ENCODE measurements at regions not wholly inside any gene's neighbourhood (a gene's known extent, or its start where the extent isn't known, plus 50 kb on each side); places are given as distances from the start of the nearest gene placed in this dataset.

DNA sequence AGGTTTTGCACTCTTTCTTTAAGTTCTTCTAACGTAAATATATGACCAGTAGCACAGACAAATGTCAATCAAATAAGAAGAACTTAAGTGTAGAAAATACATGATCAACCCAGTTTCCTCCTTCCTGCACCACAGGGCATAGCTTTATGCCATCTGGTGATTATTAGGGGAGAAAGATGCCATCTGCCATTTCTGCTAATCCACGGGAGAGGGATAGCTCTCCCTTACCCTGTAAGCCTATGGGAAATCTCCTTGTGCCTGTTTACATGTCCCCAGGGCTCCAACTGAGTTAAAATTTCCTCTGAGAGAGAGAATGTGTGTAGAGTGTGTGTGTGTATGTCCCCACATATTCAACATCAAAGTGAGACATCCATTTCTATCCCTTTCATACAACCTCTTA lies 135.9 kb downstream of the RSL24D1 start:
- H3K9me2 ChIP-seq (replicated peaks; ENCODE audit: insufficient read depth, low read length): no peaks in the 10 kb centered on the region
- H3K4me3 ChIP-seq (ENCODE audit: low read length): no peak overlapping the region

DNA sequence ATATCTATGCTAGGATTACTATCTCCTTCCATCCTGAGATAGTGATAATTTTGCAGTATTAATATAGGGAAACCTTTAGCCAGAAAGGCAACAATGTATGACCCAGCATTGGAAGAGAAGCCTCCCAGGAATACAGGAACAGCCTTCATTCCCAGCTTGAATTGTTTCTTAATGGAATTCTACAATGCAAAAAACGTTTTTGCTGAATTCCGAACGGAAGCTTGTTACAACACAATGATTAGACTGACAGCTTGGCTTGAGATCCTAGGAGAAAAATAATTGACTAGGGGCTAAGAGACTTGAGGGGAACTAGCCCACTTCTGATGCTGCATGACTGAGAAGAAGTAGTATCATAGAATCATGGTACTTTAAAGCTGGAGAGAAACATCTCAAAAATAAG lies 140.2 kb downstream of the RSL24D1 start:
- Histone ChIP-seq H3K4me1 (ENCODE audit: low read length) (no peaks in the 10 kb centered on the region), H3K27ac (ENCODE audit: low read length) (no peak overlapping the region), H2AFZ (ENCODE audit: low read length) (no peak overlapping the region), H3K79me2 (ENCODE audit: low read length) (no peaks in the 10 kb centered on the region), H3K36me3 (ENCODE audit: insufficient read depth, low read length) (no peaks in the 10 kb centered on the region), H3K9me3 (ENCODE audit: low read length) (no peaks in the 10 kb centered on the region), H3K27me3 (ENCODE audit: low read length) (no peaks in the 10 kb centered on the region), H3K4me2 (ENCODE audit: low read depth, low read length, poor library complexity, severe bottlenecking) (no peak overlapping the region), H3K9ac (ENCODE audit: low read length) (no peak overlapping the region), H4K20me1 (ENCODE audit: insufficient read depth, low read depth, low read length) (no peaks in the 10 kb centered on the region), H3K4me3 (ENCODE audit: low read length) (no peak overlapping the region), H3K9me2 (replicated peaks; ENCODE audit: insufficient read depth, low read length) (no peaks in the 10 kb centered on the region)
- DNase-seq: no peak

More for the DNA sequence above, 135.9 kb downstream of the RSL24D1 start:
- Histone ChIP-seq H3K4me1 (ENCODE audit: low read length) (no peaks in the 10 kb centered on the region), H4K20me1 (ENCODE audit: insufficient read depth, low read depth, low read length) (no peaks in the 10 kb centered on the region), H3K9me3 (ENCODE audit: low read length) (no peaks in the 10 kb centered on the region), H3K27ac (ENCODE audit: low read length) (no peak overlapping the region), H3K27me3 (ENCODE audit: low read length) (no peaks in the 10 kb centered on the region), H2AFZ (ENCODE audit: low read length) (no peak overlapping the region), H3K9ac (ENCODE audit: low read length) (no peak overlapping the region), H3K4me2 (ENCODE audit: low read depth, low read length, poor library complexity, severe bottlenecking) (no peak overlapping the region), H3K36me3 (ENCODE audit: insufficient read depth, low read length) (no peaks in the 10 kb centered on the region), H3K79me2 (ENCODE audit: low read length) (no peaks in the 10 kb centered on the region)
- no peak for DNase-seq

DNA sequence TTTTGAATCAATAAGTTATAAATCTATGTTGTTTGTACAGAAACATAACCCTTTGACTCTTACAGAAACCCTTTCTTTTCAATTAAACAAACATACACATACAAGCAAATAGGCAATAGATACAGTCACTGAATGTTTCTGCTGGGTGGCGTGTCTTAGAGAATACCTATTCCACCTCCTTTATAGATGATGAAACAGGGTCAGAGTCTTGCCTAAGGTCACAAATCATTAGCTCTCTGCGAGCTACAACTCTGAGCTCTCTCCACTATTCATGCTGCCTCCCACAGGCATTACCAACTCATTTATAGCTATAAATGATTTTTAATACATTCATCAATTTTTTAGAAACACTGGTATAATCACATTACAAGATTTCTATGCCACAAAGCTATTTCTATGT lies 152.6 kb downstream of the RSL24D1 start:
- no peaks in the 10 kb centered on the region for H3K27me3 ChIP-seq (ENCODE audit: low read length)
- no peaks in the 10 kb centered on the region for H3K9me3 ChIP-seq (ENCODE audit: low read length)
- H3K27ac ChIP-seq (ENCODE audit: low read length): no peak overlapping the region
- H3K4me2 ChIP-seq (ENCODE audit: low read depth, low read length, poor library complexity, severe bottlenecking): no peak overlapping the region
- no peaks in the 10 kb centered on the region for H4K20me1 ChIP-seq (ENCODE audit: insufficient read depth, low read depth, low read length)
- no peak overlapping the region for H3K4me3 ChIP-seq (ENCODE audit: low read length)
- no peak for DNase-seq
- no peaks in the 10 kb centered on the region for H3K9me2 ChIP-seq (replicated peaks; ENCODE audit: insufficient read depth, low read length)
- no peak overlapping the region for H3K9ac ChIP-seq (ENCODE audit: low read length)
- no peaks in the 10 kb centered on the region for H3K79me2 ChIP-seq (ENCODE audit: low read length)
- no peaks in the 10 kb centered on the region for H3K4me1 ChIP-seq (ENCODE audit: low read length)
- no peaks in the 10 kb centered on the region for H3K36me3 ChIP-seq (ENCODE audit: insufficient read depth, low read length)
- no peak overlapping the region for H2AFZ ChIP-seq (ENCODE audit: low read length)

DNA sequence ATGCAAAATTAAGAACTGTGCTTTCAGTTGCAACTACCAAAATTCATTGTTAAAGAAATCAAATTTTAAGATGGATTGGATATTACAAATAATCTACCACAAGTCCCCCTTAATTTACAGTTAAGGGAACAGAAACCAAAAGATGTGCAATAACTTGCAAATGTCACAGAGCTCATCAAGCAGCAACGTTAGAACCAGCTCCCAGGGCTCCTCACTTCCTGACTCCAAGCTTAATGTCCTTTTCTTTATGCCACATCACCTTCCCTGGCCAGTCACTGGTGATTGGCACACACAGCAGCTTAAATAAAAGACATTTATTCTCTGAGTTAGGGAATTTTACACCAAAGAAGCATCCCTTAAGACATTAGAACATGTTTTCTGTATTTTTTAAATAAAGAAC lies 159.7 kb downstream of the RSL24D1 start:
- Histone ChIP-seq H3K9ac (ENCODE audit: low read length) (no peak overlapping the region), H2AFZ (ENCODE audit: low read length) (no peak overlapping the region), H3K4me2 (ENCODE audit: low read depth, low read length, poor library complexity, severe bottlenecking) (no peak overlapping the region), H3K9me3 (ENCODE audit: low read length) (no peaks in the 10 kb centered on the region), H3K27ac (ENCODE audit: low read length) (no peak overlapping the region), H3K4me1 (ENCODE audit: low read length) (no peaks in the 10 kb centered on the region), H3K4me3 (ENCODE audit: low read length) (no peak overlapping the region), H4K20me1 (ENCODE audit: insufficient read depth, low read depth, low read length) (no peaks in the 10 kb centered on the region), H3K27me3 (ENCODE audit: low read length) (no peaks in the 10 kb centered on the region), H3K9me2 (replicated peaks; ENCODE audit: insufficient read depth, low read length) (no peaks in the 10 kb centered on the region), H3K36me3 (ENCODE audit: insufficient read depth, low read length) (no peaks in the 10 kb centered on the region), H3K79me2 (ENCODE audit: low read length) (no peaks in the 10 kb centered on the region)
- DNase-seq: no peak

DNA sequence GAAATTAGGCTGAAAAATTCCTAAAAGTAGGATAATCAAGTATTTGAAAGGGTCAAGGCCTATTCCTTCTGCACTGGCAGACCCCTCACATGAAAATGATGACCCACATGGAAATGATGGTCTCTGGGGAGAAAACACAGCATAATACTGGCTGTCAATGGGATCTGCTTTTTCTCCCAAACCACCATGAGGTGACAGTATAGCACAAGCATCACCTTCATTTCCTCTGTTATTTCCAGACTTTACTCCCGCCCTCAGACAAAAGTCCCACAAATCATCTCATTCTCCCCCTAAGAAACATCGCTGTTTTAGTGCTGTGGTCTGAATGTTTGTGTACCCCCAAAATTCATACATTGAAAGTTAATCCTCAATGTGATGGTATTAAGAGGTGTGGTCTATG lies 161.0 kb downstream of the RSL24D1 start:
- no peak overlapping the region for H3K27ac ChIP-seq (ENCODE audit: low read length)
- H3K9me3 ChIP-seq (ENCODE audit: low read length): no peaks in the 10 kb centered on the region
- no peak overlapping the region for H2AFZ ChIP-seq (ENCODE audit: low read length)
- H3K4me1 ChIP-seq (ENCODE audit: low read length): no peaks in the 10 kb centered on the region
- H3K9me2 ChIP-seq (replicated peaks; ENCODE audit: insufficient read depth, low read length): no peaks in the 10 kb centered on the region
- no peak overlapping the region for H3K4me2 ChIP-seq (ENCODE audit: low read depth, low read length, poor library complexity, severe bottlenecking)
- H3K36me3 ChIP-seq (ENCODE audit: insufficient read depth, low read length): no peaks in the 10 kb centered on the region
- H4K20me1 ChIP-seq (ENCODE audit: insufficient read depth, low read depth, low read length): no peaks in the 10 kb centered on the region
- H3K4me3 ChIP-seq (ENCODE audit: low read length): no peak overlapping the region
- no peak overlapping the region for H3K9ac ChIP-seq (ENCODE audit: low read length)
- H3K79me2 ChIP-seq (ENCODE audit: low read length): no peaks in the 10 kb centered on the region
- no peak for DNase-seq
- H3K27me3 ChIP-seq (ENCODE audit: low read length): no peaks in the 10 kb centered on the region

DNA sequence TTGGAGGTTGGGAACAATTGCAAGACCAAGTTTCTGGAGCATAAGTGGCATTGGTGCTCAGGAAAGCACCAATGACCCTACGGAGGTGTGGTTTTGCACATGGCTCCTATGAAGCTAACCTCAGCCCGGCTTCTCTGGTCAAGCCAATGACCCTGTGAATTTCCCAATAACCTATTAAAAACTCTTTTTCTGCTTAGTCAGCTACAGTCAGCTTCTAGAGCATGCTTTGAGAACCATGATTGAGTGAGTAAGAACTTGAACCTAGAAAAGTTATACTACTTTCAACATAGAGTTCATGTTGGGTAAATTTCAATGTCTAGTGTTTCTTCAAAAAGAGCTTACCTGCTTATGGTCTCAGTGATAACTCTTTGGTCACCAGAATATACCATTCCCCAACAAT lies 163.2 kb downstream of the RSL24D1 start:
- Histone ChIP-seq H2AFZ (ENCODE audit: low read length) (no peak overlapping the region), H3K36me3 (ENCODE audit: insufficient read depth, low read length) (no peaks in the 10 kb centered on the region), H3K9me3 (ENCODE audit: low read length) (no peaks in the 10 kb centered on the region), H3K4me1 (ENCODE audit: low read length) (no peaks in the 10 kb centered on the region), H3K9me2 (replicated peaks; ENCODE audit: insufficient read depth, low read length) (no peaks in the 10 kb centered on the region), H3K9ac (ENCODE audit: low read length) (no peak overlapping the region), H3K79me2 (ENCODE audit: low read length) (no peaks in the 10 kb centered on the region), H3K4me3 (ENCODE audit: low read length) (no peak overlapping the region), H3K27me3 (ENCODE audit: low read length) (no peaks in the 10 kb centered on the region), H3K4me2 (ENCODE audit: low read depth, low read length, poor library complexity, severe bottlenecking) (no peak overlapping the region), H3K27ac (ENCODE audit: low read length) (no peak overlapping the region), H4K20me1 (ENCODE audit: insufficient read depth, low read depth, low read length) (no peaks in the 10 kb centered on the region)
- DNase-seq: no peak

DNA sequence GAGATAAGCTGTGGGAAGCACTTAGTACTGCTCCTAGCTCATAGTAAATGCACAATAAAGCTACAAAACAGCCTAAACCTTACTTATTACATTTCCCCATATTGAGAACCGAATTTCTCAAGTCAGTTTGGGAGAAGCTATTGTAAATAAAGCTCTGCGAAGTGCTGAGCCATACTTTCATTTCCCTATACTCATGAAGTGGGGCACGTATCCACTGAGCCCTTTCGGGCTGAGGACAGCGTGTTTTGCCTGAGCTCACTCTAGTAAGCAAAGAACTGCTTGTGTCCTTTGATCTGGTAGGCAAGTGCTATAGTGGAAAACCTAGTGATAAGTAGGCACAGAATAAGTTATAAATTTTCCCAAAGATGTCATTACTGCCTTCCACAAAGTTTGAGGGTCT lies 165.0 kb downstream of the RSL24D1 start:
- Histone ChIP-seq H3K9me3 (ENCODE audit: low read length) (no peaks in the 10 kb centered on the region), H3K9ac (ENCODE audit: low read length) (no peak overlapping the region), H2AFZ (ENCODE audit: low read length) (no peak overlapping the region), H3K4me3 (ENCODE audit: low read length) (no peak overlapping the region), H3K27me3 (ENCODE audit: low read length) (no peaks in the 10 kb centered on the region), H3K36me3 (ENCODE audit: insufficient read depth, low read length) (no peaks in the 10 kb centered on the region), H3K27ac (ENCODE audit: low read length) (no peak overlapping the region), H3K4me1 (ENCODE audit: low read length) (no peaks in the 10 kb centered on the region), H3K79me2 (ENCODE audit: low read length) (no peaks in the 10 kb centered on the region), H4K20me1 (ENCODE audit: insufficient read depth, low read depth, low read length) (no peaks in the 10 kb centered on the region), H3K9me2 (replicated peaks; ENCODE audit: insufficient read depth, low read length) (no peaks in the 10 kb centered on the region), H3K4me2 (ENCODE audit: low read depth, low read length, poor library complexity, severe bottlenecking) (no peak overlapping the region)
- DNase-seq: no peak

DNA sequence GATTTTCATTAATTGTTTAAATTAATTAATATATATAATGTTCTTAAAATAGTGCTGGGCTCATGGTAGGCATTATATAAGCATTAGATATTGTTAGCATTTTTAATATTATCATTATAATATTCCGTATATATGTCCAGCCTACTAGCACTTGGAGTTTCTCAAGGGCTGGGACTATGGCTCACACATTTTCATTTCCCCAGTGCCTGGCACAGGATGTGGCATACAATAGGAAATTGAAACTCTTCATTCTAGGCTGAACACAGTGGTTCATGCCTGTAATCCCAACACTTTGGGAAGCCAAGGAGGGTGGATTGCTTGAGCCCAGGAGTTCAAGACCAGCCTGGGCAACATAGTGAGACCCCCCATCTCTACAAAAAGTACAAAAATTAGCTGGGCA lies 170.4 kb downstream of the RSL24D1 start:
- Histone ChIP-seq H3K4me2 (ENCODE audit: low read depth, low read length, poor library complexity, severe bottlenecking) (no peak overlapping the region), H3K27ac (ENCODE audit: low read length) (no peak overlapping the region), H3K9ac (ENCODE audit: low read length) (no peak overlapping the region), H3K27me3 (ENCODE audit: low read length) (no peaks in the 10 kb centered on the region), H3K9me3 (ENCODE audit: low read length) (no peaks in the 10 kb centered on the region), H3K36me3 (ENCODE audit: insufficient read depth, low read length) (no peaks in the 10 kb centered on the region), H3K79me2 (ENCODE audit: low read length) (no peaks in the 10 kb centered on the region), H3K4me3 (ENCODE audit: low read length) (no peak overlapping the region), H3K4me1 (ENCODE audit: low read length) (no peaks in the 10 kb centered on the region), H4K20me1 (ENCODE audit: insufficient read depth, low read depth, low read length) (no peaks in the 10 kb centered on the region), H2AFZ (ENCODE audit: low read length) (no peak overlapping the region), H3K9me2 (replicated peaks; ENCODE audit: insufficient read depth, low read length) (no peaks in the 10 kb centered on the region)
- no peak for DNase-seq

DNA sequence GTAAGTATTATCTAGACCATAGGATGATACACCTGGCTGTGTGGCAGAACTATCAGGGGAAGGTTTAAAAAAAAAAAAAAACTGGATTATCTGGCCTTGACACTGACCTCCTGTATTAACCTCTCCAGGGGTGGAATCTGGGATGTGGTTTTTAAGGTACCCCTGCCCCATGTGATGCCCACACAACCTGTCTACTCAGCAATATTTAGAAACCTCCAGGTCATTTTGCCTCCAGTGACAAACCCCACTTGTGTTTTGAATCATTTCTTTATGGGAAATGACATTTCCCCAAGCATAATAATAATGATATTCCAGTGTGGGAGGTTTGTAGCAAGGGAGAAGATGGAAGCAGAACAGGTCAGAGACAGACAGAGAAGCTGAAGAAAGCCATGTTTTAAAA lies 179.1 kb downstream of the RSL24D1 start:
- no peaks in the 10 kb centered on the region for H3K79me2 ChIP-seq (ENCODE audit: low read length)
- H3K9me2 ChIP-seq (replicated peaks; ENCODE audit: insufficient read depth, low read length): 0 out of 2 replicates have a peak, but pooled peaks cover 2% of the 10 kb centered on the region
- H3K27me3 ChIP-seq (ENCODE audit: low read length): no peaks in the 10 kb centered on the region
- no peaks in the 10 kb centered on the region for H3K4me1 ChIP-seq (ENCODE audit: low read length)
- no peak overlapping the region for H3K4me2 ChIP-seq (ENCODE audit: low read depth, low read length, poor library complexity, severe bottlenecking)
- no peaks in the 10 kb centered on the region for H3K36me3 ChIP-seq (ENCODE audit: insufficient read depth, low read length)
- no peaks in the 10 kb centered on the region for H4K20me1 ChIP-seq (ENCODE audit: insufficient read depth, low read depth, low read length)
- no peak for DNase-seq
- no peak overlapping the region for H2AFZ ChIP-seq (ENCODE audit: low read length)
- no peak overlapping the region for H3K9ac ChIP-seq (ENCODE audit: low read length)
- H3K9me3 ChIP-seq (ENCODE audit: low read length): no peaks in the 10 kb centered on the region
- H3K27ac ChIP-seq (ENCODE audit: low read length): no peak overlapping the region
- no peak overlapping the region for H3K4me3 ChIP-seq (ENCODE audit: low read length)

Measured in Karpas-422 (cell line).